CD4-positive, alpha-beta T cell treated with Interleukin-10 for 1 hour (primary cell): ENCODE measurements at regions not wholly inside any gene's neighbourhood (a gene's known extent, or its start where the extent isn't known, plus 50 kb on each side); places are given as distances from the start of the nearest gene placed in this dataset.

Experiments
- DNase-seq: peaks from one replicate; pipeline ENCODE4 v3.0.0-alpha.2; 2020

DNA sequence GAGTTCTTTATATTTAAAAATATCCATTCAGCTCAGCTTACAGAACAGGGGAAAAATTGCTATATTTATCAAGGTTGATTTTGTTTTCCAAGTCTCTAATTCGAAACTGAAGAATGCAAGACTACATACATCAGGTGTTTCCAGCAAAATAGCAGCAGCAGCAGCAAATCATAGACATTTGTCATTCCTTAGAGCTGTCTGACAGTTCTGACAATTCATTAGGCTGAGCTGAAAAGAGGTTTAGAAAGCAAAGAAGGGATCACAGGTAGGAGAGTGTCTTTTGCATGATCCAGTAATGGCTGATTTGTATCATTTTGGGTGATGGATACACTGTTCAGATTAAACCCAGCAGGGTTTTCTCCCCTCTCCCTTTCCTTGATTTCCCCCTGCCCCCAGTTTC, 545.7 kb downstream of the MCTP2 start:
- DNase-seq: no peak

DNA sequence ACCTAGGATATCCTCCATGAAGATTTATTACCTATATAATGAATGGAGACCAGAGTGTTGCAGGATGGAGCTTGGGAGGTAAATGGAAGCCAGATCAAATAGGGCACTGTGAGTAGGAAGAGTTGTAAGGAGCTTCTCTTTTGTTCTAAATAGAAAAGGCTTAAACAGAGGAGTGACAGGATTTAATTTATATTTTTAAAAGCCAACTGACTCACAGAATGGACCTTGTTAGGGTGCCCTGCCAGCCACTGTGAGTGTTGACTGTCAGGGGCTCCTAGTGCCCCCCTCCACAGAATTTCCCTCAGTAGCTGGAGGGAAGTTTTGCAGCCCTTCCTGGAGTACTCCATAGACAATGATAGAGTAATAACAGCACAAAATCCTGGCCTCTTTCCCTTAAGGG, 547.5 kb downstream of the MCTP2 start:
- no peak for DNase-seq

DNA sequence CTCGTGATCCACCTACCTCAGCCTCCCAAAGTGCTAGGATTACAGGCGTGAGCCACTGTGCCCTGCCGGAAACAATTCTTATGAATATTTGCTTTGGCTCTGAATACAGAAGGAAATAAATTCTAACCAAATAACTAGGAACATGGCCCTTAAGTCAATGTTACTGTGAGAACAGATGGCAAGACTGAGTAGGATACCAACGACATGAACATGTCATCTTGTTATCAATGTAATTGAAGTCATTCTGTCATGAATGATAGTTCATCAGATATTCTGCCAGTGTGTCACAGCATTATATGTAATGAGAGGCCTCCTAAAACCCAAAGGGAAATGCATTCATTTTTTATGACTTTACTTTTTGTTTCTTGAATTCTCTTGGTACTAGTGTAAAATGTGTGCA, 548.8 kb downstream of the MCTP2 start:
- no peak for DNase-seq

DNA sequence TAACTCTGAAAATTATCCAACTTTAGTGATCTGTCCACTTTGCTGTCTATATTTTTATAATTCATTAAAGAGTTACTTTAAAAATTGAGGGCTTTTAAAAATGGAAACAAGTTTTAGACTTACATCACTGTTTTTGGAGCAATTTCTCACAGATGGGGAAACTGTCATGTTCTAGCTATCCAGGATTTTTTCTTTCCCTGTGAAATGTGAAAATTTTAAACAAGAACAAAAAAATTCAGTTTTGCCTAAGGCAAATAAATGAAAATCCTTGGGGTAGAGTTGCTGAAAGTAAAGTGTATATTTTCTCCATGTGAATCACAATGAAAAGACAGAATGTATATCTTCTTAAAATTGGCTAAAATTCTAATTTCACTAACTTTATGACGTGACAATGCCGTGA, 553.7 kb downstream of the MCTP2 start:
- DNase-seq: no peak

- no peak for DNase-seq
These were observed 559.6 kb downstream of the MCTP2 start for GRCh38 chr15:94791008-94791407.

DNA sequence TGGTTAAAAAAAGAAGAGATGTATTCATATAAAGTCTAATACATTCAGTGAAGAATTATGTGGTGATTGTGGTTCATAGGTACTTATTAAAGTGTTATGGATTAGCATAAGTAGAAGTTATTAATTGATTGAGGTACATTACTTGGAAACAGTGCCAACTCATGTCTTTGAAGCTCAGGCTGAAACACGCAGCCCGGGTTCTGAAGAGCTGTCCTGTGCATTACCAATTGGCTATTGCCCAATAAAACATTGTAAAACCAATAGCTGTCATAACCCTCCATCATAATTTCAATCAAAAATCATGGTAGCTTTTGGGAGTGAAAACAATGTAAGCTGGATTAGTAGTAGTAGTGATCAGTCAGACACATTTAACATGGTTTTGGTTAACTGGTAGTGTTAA, 560.1 kb downstream of the MCTP2 start:
- no peak for DNase-seq

- DNase-seq: no peak
These were observed 560.8 kb downstream of the MCTP2 start for GRCh38 chr15:94792196-94792595.

- no peak for DNase-seq
These were observed 561.8 kb downstream of the MCTP2 start for GRCh38 chr15:94793207-94793606.

GRCh38 chr15:94793641-94794040, 562.3 kb downstream of the MCTP2 start:
- DNase-seq: no peak

DNA sequence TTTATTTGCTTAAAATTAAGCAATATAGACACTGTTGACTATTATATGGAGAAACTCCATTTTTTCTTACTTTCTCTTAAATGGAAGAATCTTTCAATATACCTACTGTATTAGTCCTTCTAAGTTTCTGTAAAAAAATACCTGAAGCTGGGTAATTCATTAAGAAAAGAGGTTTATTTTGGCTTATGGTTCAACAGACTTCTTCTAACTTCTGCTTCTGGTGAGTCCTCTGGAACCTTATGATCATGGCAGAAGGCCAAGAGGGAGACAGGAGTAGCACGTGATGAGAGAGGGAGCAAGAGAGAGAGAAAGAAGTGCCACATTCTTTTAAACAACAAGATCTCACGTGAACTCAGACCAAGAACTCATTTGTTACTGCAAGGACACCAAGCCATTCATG, 573.3 kb downstream of the MCTP2 start:
- no peak for DNase-seq

- no peak for DNase-seq
These were observed 583.9 kb downstream of the MCTP2 start for GRCh38 chr15:94815110-94815731.

- no peak for DNase-seq
These were observed 584.6 kb downstream of the MCTP2 start for GRCh38 chr15:94815914-94816313.

DNA sequence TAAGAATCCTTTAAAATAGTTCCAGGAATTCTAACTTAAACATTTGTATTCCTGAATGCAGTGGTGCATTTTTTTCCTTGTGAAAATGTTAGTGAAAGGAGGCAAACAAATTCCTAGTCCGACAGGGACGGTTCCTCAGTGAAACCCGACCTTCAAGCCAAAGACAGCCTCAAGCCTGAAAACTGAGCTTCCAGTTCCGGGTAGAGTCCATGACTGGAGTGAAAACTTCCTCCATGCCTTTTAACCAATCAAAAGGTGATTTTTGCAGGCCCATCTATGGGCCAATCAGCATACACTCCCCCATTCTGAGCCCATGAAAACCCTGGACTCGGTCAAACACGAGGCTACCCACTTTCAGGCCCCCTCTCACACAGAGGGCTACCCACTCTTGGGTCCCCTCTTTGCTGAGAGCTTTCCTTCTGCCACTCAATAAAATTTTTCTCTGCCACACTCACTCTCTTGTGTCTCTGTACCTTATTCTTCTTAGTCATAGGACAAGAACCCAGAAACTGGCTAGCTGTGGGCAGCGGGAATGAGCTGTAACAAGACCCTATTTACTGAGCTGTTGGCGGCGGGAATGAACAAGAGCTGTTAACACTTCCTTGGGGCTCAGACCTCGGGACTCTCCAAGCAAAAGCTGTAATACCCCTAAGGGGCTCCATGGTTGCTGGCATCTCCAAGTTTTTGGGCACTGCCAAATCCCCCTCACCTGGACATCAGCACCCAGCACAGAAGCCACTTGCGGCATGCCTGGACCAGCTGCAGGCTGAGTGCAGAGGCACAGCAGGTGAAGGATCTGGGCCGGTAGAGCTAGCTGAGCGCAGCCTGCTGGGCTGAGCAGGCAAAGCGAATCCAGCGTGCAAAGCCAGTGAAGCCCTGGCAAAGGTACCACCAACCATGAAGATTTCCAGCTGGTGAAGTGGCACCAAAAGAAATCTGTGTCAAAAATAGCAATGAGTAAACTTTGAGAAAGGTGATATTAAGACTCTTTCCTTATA, 598.8 kb downstream of the MCTP2 start:
- DNase-seq: no peak

DNA sequence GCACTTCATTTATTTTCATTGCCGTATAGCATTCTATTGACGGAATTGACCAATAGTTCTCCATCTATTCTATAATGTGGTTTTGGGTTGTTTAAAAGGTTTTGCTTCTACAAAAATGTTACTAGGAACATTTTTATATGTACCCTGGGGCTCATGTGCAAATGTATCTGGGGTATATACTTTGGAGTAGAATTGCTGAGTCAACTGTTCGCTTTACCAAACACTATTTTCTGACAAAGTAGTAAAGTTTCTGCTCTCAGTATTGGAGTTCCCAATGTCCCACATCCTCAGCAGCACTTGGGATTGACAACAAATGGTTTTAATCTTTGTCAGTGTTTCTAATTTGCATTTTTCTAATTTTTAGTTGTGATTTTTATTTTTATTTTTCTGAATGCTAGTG, 602.6 kb downstream of the MCTP2 start:
- DNase-seq: no peak

GRCh38 chr15:94834494-94834893, 603.1 kb downstream of the MCTP2 start:
- DNase-seq: no peak

- no peak for DNase-seq
These were observed 606.9 kb downstream of the MCTP2 start for GRCh38 chr15:94838281-94838680.

DNA sequence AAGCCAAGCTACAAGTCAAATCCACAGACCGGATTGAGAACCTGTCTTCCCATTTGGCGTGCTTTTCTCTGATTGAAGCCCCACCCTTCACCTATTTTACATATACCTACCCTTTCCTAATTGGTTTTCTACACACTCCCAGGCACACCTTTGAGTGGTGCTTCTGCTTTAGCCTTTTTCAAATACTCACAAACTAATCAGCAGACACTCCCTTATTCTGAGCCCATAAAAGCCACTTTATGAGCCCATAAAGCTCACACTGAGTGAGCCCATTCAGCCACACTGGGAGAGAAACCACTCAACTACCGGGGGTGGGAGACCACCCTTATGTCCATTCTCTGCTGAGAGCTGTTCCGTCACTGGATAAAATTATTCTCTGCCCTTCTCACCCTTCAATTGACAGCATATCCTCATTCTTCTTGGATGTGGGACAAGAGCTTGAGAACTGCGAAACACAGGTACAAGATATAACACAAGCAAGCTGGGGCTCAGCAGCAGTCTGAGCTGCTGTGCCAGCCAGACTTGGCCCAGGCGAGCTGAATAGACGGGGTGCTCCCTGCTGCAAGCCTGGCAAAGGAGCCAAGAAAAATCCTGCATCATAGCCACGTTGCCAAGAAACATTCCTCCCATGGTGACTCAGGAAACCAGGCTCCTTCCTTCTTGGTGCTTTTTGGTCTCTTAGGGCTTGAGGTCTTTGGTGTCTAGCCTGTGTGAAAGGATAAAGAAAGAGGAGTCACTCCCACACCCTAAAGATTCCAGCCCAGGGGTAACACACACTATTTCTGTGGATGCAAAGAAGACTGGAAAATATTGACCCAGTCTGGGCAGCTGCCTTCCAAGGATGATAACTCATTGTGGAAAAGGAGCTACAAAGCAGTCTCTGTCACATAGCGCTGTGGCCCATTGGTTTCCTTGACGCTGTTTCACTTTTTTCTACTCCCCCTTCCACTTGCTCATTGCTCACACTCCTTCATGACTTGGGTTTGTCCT, 609.7 kb downstream of the MCTP2 start:
- no peak for DNase-seq

GRCh38 chr15:94843060-94843459, 611.7 kb downstream of the MCTP2 start:
- no peak for DNase-seq

GRCh38 chr15:94844198-94844537, 612.8 kb downstream of the MCTP2 start:
- DNase-seq: no peak

- no peak for DNase-seq
These were observed 613.4 kb downstream of the MCTP2 start for GRCh38 chr15:94844538-94845389.

GRCh38 chr15:94845390-94845716, 614.0 kb downstream of the MCTP2 start:
- no peak for DNase-seq

GRCh38 chr15:94847325-94847724, 616.0 kb downstream of the MCTP2 start:
- no peak for DNase-seq
